ENCODE measurements at regions not wholly inside any gene's neighbourhood (a gene's known extent, or its start where the extent isn't known, plus 50 kb on each side); places are given as distances from the start of the nearest gene placed in this dataset.

GRCh38 chr1:34611571-34611970 lies 143.3 kb upstream of the GJB5 start:
- TF ChIP-seq CTCF (IDR thresholded peaks at IDR 0.05) (no peak), EZH2 (IDR thresholded peaks at IDR 0.05; ENCODE audit: borderline replicate concordance, insufficient read depth, low read depth, low read length, poor library complexity, severe bottlenecking) (no peak)

All from B cell (primary cell).